ENCODE measurements at regions not wholly inside any gene's neighbourhood (a gene's known extent, or its start where the extent isn't known, plus 50 kb on each side); places are given as distances from the start of the nearest gene placed in this dataset.

DNA sequence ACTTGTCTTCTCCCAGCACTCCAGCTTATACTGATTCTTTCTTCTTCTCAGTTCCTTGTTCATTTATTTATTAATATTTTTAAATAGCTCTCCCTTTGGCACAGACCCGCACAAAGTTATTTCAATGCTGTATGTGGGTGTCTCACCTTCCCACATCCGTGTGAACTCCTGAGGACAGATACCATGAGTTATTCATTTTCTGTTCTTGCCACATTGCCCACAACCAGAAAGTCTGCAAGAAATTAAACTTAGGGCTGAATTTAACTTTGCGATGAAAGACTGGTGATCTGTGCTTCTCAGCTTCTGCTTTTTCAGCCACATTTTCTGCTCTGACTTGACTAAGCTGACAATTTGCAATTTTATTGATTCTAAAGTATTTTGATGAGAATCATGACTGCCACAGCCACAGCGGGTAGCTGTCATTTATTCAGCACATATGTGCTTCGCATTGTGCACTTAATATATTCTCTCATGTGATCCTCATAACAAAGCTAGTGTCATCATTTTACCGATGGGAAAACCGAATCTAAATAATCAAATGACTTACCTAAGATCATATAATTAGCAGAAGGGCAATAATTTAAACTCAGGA, 569.8 kb downstream of the EDEM1 start:
- TF ChIP-seq, protein P1, sequence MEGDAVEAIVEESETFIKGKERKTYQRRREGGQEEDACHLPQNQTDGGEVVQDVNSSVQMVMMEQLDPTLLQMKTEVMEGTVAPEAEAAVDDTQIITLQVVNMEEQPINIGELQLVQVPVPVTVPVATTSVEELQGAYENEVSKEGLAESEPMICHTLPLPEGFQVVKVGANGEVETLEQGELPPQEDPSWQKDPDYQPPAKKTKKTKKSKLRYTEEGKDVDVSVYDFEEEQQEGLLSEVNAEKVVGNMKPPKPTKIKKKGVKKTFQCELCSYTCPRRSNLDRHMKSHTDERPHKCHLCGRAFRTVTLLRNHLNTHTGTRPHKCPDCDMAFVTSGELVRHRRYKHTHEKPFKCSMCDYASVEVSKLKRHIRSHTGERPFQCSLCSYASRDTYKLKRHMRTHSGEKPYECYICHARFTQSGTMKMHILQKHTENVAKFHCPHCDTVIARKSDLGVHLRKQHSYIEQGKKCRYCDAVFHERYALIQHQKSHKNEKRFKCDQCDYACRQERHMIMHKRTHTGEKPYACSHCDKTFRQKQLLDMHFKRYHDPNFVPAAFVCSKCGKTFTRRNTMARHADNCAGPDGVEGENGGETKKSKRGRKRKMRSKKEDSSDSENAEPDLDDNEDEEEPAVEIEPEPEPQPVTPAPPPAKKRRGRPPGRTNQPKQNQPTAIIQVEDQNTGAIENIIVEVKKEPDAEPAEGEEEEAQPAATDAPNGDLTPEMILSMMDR (IDR thresholded peaks at IDR 0.05; ENCODE audit: insufficient read depth, low read length, poor library complexity, severe bottlenecking), result no peak
- TF ChIP-seq EZH2phosphoT487 (conservative IDR thresholded peaks at IDR 0.05; ENCODE audit: low read length), result no peak
